ENCODE measurements at regions not wholly inside any gene's neighbourhood (a gene's known extent, or its start where the extent isn't known, plus 50 kb on each side); places are given as distances from the start of the nearest gene placed in this dataset.

DNA sequence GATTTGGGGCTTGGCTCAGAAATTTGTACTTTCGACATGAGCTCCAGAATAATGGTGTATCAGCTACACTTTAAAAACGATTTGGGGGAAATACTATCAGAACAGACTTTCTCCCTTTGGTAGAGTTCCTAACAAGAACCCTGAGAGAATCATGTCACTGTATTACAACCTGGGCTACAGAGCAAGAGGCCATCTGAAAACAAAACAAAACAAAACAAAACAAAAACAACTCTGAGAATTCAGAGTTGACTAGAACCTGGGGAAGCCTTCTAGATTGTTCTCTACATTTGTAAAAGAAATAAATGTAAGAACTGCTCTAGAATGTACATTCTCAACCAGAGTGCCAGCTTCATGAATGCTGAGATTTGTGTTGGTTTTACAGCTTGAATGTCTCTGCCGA is 262.6 kb upstream of the SEMA3D start:
- no peak for DNase-seq (ENCODE audit: low read depth, low spot score)

DNA sequence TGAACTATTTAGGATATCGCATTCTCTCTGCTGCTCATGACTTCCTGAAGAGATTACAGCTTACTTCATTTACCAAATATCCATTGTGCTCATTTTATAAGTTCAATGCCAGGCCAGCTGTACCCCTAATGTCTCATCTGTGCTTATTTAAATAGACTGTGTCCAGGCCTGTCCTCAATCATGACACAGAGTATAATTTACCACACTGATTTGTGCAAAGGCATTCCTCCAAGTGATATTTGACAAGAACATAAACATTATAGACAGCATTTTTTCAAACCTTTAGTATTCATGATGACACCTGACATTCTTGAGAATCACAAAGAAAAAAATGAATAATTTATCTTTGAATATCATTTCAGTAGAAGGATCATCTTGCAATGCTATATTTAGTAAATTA is 260.1 kb upstream of the SEMA3D start:
- no peak for DNase-seq (ENCODE audit: low read depth, low spot score)

DNA sequence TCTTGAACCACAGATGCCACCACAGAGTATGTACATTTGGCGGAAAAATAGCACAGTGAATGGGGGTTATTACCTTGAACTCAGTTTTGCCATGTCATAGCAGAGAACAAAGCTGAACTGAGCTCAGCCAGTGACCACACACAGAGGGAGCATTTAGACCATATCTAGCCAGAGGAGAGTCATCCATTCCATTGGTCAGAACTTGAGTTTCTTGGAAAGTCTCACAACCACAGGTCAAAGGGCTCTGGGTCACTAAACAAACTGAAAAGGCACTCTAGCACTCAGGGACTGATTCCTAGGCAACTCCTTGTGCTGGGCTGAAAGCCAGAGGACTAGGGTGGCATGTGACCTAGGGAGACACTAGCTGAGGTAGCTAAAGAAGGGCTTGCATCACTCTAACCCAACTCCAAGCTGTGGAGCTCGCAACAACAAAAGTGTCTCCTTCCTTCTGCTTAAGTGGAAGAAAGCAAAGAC is 239.7 kb upstream of the SEMA3D start:
- no peak for DNase-seq (ENCODE audit: low read depth, low spot score)

DNA sequence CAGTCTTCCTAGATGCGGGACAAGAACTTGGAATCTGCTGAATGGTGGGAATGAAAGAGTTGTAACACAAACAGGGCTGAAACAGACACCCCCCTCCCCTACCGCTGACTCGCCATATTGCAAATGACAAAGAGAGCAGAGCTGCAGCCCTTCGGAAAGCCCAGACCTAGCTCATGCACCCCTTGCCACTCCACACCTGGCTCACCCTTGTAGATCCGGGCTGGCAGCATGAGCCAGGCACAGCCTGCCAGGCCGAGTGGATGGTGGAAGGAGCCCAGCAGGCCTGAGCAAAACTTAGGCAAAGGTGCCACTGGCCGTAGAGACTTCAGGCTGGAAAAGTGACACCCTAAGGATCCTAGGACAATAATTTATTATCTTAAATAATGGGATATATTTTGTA is 237.4 kb upstream of the SEMA3D start:
- no peak for DNase-seq (ENCODE audit: low read depth, low spot score)

DNA sequence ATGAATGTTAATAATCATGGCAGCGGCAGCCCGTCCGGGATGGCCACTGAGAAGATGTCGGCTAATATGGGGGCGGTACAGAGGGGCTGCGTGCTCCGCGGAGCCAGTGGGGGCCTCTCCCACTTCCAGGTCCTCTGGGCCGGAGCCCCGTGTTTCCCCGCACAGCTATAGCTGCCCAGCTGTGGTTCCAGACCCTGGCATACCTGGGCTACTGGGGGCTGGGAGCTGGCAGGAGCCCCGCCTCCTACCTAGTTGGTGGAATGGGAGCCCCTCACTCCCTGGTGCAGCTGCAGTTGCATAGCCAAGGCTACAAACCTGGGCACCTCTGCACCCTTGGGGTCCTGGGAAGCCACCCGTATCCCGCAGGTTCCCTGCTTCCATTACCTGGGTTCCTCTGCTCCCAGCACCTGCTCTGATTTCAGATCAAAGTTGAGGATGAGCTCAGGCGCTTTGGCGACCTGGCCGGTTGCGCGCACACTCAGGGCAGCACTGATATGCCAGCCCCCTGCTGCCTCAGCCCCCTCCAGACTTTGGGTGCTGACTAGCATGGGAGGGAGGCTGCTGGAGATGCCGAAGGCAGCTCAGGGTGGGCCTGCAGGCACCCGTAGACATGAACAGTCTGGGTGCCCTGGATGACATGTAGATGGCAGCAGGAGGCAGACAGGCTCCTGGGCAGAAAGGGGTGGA is 236.5 kb upstream of the SEMA3D start:
- no peak for DNase-seq (ENCODE audit: low read depth, low spot score)

DNA sequence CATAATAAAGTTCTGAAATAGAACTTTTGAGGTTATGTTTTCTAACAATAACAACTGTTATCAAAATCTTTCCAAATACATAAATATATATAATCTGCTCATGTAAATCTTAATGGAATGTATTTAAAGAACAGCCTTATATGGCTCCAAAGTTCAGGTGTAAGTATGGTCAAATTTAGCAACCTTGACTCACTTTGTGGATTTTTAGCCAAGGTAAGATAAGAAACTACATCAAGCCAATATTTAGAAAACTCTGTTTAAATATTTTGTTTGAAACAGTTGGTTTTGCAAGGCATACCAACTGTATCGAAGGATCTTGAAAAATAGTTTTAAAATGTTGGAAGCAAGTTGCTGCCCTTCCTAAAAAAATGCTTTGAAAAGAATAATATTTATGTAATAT is 228.9 kb upstream of the SEMA3D start:
- DNase-seq (ENCODE audit: low read depth, low spot score) = no peak

DNA sequence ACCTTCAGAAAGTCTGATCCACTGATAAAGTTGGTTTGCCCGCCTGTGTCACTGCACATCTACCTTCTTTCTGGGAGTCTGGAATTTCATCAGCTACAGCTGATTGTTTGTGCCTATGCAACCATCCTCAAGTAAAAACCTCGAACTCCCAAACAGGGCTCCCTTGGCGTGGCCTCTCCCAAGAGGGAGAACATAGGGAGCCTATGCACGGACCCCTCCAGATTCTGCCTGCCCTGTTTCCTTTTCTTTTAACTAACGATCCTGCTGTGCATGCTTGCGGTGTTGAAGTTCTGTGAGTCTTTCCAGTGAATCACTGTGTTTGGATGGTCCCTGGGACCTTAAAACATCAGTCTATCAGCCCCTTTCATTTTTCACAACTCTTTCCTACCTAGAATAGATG is 226.9 kb upstream of the SEMA3D start:
- DNase-seq (ENCODE audit: low read depth, low spot score) = no peak

DNA sequence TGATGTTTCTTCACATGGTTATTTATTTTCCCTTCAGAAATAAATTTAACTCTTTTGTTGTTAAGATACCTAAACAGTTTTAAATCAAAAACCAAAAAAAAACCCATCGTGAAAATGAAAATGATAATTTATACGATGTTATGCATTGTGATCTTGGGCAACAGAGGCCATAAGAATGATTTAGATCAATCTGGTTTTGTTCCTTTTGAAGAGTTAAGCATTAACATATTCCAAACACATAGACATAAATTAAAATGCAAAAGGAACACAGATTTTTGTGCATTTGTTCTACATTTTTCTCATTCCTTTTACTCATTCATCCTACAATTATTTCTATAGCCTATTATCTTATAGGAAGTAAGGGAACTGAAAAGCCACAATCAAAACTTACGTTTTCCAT is 226.1 kb upstream of the SEMA3D start:
- DNase-seq (ENCODE audit: low read depth, low spot score) = no peak

DNA sequence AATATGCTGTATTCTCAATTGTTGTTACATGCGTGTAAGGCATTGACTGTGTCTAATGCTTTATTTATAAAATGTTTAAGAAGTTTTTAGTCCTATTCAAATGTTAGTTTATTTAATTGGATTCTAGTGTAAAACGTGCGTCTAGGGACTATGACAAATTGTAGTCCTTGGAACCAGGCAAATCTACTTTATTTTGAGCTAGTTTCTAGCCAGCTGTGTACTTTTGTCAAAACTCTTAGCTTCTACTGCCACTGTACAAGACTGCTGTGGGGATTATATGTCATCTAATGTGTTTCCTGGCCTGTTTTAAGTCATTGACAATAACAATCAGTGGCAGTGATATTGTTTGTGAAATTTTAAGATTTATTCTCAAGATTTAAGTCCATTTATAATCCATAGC is 220.5 kb upstream of the SEMA3D start:
- no peak for DNase-seq (ENCODE audit: low read depth, low spot score)

DNA sequence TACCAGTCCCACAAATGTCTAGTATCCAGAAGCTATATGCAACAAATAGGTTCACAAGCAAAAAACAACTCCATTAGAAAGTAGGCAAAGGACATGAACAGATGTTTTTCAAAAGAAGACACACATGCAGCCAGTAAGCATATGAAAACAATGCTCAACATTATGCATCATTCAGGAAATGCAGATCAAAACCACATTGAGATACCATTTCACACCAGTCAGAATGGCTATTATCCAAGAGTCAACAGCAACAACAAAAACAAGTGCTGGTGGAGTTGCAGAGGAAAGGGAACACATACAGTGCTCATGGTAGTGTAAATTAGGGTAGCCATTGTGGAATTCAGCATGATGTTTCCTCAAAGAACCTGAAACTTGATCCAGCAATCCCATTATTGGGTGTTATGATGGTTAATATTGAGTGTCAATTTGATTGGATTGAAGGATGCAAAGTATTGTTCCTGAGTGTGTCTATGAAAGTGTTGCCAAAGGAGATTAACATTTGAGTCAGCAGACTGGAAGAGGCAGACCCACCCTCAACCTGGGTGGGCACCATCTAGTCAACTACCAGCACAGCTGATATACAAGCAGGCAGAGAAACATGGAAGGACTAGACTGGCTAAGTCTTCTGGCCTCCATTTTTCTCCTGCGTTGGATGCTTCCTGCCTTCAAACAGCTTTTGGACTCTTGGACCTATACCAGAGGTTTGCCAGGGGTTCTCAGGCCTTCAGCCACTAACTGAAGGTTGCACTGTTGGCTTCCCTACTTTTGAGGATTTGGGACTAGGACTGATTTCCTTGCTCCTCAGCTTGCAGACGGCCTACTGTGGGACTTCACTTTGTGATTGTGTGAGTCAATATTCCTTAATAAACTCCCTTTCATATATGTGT is 218.4 kb upstream of the SEMA3D start:
- DNase-seq (ENCODE audit: low read depth, low spot score) = no peak

DNA sequence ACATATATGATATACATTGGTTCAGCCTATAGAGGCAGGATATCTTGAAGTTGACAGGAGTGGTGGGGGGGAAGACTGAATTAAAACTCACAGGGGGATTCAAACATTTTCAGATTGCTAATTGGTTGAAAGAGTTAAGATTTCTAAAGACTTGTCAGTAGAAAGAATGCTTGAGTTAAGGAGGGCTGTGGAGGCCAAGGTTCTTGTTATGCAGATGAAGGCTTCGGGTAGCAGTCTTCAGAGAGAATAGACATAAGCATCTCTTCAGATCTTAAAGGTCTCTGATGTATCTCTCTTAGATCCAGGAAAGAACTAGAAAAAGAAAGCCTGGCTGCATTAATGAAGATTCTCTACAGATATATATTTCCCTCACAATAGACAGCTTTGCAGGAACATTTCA is 209.8 kb upstream of the SEMA3D start:
- DNase-seq (ENCODE audit: low read depth, low spot score) = no peak

DNA sequence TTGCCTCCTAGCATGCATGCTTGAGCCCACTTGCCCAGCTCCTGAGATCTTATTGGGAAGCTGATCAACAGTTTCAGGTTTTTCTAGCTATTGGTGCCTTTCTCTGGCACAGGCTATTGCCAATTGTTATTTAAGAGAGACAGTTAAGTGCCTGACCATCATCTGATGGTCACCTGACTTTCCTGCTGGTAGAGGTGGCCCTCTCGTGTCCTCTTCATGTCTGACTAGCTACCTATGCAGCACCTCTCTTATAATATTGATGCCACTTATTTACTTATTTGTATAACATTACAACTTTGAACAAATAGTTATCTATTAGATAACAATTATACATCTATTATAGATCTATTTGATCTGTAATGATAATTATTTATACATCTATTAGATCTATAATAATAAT is 205.9 kb upstream of the SEMA3D start:
- DNase-seq (ENCODE audit: low read depth, low spot score) = no peak

DNA sequence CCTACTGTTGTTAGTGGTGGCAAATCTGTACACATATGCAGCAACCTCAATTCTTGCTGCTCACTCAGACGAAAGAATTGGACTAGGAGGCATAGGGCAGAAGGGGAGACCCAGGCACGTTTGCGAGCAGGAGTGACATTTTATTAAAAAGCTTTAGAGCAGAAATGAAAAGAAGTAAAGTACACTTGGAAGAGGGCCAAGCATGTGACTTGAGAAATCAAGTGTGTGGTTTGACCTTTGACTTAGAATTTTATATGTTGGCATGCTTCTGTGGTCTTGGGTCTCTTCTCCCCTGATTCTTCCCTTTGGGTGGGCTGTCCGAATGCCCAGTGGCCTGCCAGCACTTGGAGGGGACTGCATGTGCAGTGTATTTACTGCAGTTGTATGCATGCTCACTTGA is 205.5 kb upstream of the SEMA3D start:
- DNase-seq (ENCODE audit: low read depth, low spot score) = no peak

DNA sequence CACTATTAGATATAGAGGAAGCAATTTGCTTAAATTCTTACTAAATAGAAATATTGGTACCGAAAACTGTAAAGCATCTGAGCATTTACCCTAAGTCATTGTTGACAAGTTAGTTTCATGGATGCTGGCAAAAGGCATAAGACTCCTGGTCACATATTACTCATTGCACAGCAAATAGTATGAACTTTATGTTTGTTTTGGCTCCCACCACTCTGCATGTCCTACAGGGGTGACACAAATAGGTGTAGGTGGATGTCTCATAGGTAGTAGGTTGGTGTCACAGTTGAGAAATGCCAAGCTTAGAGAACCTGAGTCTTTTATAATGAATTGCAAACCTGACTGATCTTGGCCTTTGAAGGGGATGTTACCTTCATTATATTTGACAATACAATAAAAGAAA is 199.6 kb upstream of the SEMA3D start:
- DNase-seq (ENCODE audit: low read depth, low spot score) = no peak

DNA sequence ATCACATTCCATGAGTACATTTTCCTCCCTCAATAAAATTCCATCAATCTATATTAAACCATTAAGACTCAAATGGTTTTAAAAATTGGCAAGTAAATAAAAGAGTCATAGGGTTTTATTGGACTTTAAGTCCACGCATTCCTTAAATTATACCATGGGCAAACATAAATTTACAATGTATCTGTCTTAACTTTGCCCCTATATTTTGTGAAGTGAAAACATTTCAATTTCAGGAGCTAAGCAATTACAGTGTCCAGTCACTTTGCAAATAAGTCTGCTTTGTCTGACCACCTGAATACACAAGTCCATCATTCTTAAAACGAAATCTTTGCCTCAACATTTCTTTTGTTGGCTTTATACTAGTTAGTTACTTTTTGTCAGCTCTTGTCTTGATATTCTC is 197.5 kb upstream of the SEMA3D start:
- DNase-seq (ENCODE audit: low read depth, low spot score) = no peak

DNA sequence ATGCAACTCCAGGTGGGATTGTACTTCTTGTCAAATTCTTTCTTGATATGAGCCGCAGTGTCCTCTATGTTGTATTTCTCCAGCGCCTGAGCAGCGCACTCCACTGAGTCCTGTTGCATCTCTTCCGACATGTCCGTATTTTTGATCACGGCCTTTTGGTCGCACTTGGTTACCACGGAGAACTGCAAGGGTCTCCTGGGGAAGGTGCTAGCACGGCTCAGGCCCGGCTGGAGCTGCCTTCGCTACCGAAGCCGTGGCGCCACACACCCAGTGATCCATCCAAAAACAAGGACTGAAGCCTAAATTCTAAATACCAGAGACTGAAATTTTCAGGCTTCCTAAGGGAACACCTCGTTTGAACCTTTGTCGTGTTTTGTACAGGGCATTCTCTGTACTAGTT is 194.4 kb upstream of the SEMA3D start:
- no peak for DNase-seq (ENCODE audit: low read depth, low spot score)

DNA sequence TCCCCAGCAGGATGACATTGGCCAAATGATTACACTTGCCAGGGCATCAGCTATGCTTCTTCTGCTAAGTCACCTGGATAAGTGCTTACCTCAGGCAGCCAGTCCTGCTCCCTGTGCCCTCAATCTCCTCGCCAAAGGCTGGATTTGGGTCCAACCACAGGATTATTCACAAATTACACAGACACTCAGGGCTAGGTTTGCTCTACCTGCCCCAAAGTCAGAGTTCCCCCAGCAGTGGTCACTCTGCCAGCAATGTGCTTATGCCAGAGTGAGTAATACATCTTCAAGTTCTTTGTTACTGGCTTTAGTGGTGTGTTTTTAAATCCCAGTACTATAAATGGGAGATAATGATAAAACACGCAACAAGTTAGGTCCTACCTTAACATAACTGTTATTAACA is 189.7 kb upstream of the SEMA3D start:
- DNase-seq (ENCODE audit: low read depth, low spot score) = no peak

DNA sequence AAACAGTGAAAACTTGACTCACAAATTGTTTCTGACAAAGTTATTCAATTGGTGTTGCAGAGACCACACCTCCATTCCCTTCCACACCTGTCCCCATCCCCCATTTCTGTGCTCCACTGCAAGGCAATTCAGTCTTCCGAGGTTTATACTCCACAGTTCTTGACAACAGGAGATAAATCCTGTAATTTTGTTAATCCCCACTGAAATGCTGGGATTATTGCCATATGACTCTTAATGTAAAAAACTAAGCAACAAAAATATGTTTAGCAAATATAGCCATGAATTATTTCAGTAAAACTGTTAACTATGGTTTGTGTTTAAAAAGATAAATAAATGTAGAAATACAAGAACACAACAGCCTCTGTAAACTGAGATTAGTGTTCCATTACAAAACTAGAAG is 170.1 kb upstream of the SEMA3D start:
- no peak for DNase-seq (ENCODE audit: low read depth, low spot score)

DNA sequence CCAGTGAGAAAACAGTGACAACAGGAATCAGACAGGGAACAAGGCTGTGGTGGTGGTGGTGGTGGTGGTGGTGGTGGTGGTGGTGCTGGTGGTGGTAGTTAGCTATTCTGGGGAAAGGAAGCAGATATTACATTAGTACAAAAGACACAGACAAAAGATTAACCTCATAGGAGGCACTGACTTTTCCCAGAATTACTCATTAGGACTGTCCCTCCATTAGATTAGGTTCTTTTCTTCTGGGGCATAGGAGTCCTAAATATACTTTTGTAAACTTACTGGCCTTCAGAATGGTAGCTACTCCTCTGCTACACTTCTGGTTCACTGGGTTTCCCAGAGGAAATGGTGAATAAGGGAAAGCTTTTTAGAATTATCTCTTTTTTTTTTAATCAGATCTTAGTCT is 156.6 kb upstream of the SEMA3D start:
- DNase-seq (ENCODE audit: low read depth, low spot score) = no peak

DNA sequence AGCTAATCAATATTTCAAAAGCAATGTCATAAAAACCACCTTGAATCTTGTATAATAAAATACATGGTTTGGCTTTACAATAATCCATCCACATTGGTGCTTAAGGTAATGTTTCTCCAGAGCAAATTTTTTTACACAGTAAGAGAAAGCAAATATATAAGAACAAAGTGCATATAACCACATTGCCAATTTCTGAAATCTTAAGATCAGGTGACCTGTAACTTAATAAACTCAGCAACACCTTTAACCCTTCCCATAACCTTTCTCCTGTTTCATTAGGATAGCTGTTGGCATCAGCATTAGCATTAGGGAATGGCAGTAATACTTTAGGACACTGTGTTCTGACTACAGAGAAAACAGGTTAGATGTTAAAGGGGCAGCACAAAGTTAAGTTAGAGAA is 155.9 kb upstream of the SEMA3D start:
- no peak for DNase-seq (ENCODE audit: low read depth, low spot score)

DNA sequence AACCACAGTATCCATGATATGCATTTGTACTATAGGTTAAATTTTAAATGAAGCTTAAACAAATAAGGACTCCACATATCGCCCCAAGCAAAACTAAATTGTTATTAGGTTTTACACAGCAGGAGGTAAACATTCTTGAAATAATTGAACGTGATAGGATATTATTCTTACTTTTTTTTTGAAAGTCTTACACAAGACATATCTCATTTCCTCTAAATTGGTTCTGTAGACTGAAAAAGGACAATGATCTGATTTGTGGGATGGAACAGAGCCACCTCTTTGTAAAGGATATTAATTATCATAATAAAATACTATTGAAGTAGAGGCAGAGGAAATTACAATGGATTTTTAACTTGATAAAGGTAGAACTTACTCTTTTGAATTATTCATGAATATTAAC is 155.1 kb upstream of the SEMA3D start:
- DNase-seq (ENCODE audit: low read depth, low spot score) = no peak

DNA sequence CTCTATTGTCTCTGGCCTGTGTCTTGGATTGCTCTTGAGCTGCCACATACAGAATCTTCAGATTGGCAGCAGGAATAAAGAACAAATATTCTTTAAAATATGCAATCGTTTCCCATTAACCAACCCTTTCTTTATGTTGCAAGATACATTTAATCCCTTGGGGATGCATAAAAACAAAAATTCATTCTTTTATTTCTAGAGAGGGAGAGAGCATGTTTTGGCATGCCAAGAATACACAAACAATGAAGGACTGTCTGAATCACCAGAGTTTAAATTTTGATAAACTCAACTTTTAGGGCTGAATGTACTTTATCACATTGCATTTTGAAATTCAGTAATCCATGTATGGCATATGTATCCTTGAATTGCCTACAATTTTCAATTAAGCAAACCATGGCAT is 154.3 kb upstream of the SEMA3D start:
- DNase-seq (ENCODE audit: low read depth, low spot score) = no peak

DNA sequence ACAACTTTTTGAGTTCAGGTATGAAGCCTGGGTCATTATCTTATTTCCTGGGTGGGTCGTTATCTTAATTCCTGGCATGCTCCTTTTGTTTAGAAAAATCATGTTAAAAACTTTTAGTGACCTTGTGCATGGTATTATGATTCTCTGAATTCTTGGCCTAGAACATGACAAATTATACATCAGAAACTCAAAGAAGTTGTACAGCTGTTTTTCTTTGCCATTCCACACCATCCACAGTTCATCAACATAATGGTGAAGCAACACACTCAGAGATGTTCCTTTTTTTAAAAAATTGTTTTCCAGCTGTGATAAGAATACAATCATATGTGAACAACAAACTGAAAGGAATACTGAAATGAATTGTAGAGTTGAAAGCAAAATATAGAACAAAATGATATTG is 149.2 kb upstream of the SEMA3D start:
- no peak for DNase-seq (ENCODE audit: low read depth, low spot score)

Measured in ELF-1 (cell line).